Body of pancreas (tissue), 4 donors: ENCODE measurements at regions not wholly inside any gene's neighbourhood (a gene's known extent, or its start where the extent isn't known, plus 50 kb on each side); places are given as distances from the start of the nearest gene placed in this dataset.

Experiments
- POLR2A ChIP-seq, 3 donors: fragments of 450-650 bp; IDR thresholded peaks; one replicate each; pipeline ENCODE4 v1.6.1; 2016; ENCODE audit warnings: antibody characterized with exemption in 3 of 3, mild to moderate bottlenecking in 2 of 3
- TF ChIP-seq, protein P1 (sequence below), 7 experiments: fragments of 450-650 bp in 4 of 7; fragments of 200-600 bp in 3 of 7; sonication (generic) in 3 of 7; IDR thresholded peaks; one replicate each; pipeline ENCODE4 v1.5.1; 2016 to 2019; ENCODE audit warnings: antibody characterized with exemption in 7 of 7

DNA sequence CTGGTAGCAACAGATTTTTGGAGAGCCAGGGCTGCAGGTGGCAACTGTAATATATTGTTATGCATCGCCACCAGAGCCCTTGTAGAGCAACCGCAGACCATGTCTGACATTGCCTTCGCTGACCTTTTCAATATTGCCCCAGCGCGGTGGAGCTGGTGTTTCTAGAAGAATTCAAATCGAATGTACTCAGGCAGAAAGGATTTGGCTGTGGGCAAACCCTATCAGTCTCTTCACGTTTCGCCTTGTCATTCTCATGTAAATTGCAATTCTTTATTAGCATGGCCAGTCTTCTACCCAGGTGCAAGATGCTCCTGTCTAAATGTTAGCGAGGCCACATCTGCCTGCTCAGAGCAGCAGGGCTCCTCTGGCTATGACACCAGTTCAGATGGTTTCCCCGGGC, 490.2 kb upstream of the AUTS2 start:
- TF ChIP-seq, protein P1, sequence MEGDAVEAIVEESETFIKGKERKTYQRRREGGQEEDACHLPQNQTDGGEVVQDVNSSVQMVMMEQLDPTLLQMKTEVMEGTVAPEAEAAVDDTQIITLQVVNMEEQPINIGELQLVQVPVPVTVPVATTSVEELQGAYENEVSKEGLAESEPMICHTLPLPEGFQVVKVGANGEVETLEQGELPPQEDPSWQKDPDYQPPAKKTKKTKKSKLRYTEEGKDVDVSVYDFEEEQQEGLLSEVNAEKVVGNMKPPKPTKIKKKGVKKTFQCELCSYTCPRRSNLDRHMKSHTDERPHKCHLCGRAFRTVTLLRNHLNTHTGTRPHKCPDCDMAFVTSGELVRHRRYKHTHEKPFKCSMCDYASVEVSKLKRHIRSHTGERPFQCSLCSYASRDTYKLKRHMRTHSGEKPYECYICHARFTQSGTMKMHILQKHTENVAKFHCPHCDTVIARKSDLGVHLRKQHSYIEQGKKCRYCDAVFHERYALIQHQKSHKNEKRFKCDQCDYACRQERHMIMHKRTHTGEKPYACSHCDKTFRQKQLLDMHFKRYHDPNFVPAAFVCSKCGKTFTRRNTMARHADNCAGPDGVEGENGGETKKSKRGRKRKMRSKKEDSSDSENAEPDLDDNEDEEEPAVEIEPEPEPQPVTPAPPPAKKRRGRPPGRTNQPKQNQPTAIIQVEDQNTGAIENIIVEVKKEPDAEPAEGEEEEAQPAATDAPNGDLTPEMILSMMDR (IDR thresholded peaks at IDR 0.05): no peak
- no peak for TF ChIP-seq POLR2A (IDR thresholded peaks at IDR 0.05)
